ENCODE measurements at regions not wholly inside any gene's neighbourhood (a gene's known extent, or its start where the extent isn't known, plus 50 kb on each side); places are given as distances from the start of the nearest gene placed in this dataset.

DNA sequence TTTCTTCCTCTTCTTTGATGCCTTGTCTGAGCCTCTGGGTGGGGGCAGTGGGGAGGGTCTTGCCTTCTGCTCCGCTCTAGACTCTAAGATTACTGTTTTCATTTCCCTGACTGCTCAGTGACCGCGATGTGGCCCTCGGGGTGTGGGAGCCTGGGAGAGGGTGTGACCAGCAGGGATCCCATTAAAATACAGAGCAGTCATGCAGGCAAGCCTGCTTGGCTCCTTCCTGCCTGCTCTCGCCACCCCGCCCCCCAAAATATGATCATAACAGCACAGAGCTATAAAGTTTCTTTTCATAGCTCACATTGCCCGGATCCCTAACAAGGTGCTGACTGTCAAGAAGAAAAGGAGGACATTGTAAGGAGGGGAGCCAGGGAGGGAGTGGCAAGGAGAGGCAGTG, 332.9 kb downstream of the RAB28 start (continued):
- no peak for TF ChIP-seq ZNF138 (CRISPR knock-in tag; conservative IDR thresholded peaks at IDR 0.05)
- TF ChIP-seq TCF7 (CRISPR knock-in tag; IDR thresholded peaks at IDR 0.05; ENCODE audit: low read depth): no peak

DNA sequence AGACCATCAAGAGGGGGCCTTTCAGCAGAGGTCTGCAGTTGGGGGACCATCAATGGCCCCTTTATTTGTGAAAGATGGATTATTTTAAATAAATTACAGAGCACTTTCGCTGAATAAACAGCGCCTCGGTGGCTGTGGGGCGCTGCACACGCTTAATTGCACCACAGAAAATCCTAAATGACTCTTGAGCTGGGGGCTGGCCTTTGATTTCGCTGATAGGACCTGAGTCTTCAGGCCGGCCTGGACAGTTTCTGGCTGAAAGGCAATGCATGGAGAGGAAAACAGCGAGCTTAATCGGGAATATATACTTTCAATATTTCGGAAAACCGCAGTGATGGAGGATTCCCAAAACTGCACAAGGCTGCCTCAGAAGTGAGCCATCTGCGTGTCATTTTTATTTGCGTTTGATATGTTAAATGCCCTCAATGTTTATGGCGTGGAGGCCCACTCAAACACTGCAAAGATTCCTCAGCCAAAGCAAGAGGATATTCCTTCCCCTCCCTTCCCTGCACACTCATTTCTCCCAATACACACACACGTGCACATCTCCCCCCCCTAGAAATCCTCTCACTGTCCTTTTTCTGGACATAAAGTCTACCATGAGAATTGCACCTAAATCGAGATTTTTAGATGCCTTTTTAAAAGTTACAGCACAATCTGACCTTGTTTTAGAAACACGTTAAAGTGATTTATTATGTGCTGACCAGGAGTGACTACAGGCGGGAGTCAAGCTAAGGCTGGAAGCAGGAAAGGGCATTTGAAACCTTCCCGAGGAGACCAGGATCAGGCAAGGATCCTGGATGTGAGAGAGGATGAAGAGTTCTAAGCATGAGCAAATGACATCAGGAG, 340.7 kb downstream of the RAB28 start:
- no peak for DNase-seq (ENCODE audit: low spot score)
- no peaks in the 10 kb centered on the region for H3K9me3 Mint-ChIP-seq
- H3K36me3 Mint-ChIP-seq: no peaks in the 10 kb centered on the region
- H3K4me3 Mint-ChIP-seq: no peak overlapping the region
- no peak for TF ChIP-seq OVOL2 (CRISPR knock-in tag; IDR thresholded peaks at IDR 0.05; ENCODE audit: borderline replicate concordance)
- no peak for TF ChIP-seq NR2C2 (CRISPR knock-in tag; IDR thresholded peaks at IDR 0.05)
- TF ChIP-seq, protein P1, sequence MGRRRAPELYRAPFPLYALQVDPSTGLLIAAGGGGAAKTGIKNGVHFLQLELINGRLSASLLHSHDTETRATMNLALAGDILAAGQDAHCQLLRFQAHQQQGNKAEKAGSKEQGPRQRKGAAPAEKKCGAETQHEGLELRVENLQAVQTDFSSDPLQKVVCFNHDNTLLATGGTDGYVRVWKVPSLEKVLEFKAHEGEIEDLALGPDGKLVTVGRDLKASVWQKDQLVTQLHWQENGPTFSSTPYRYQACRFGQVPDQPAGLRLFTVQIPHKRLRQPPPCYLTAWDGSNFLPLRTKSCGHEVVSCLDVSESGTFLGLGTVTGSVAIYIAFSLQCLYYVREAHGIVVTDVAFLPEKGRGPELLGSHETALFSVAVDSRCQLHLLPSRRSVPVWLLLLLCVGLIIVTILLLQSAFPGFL (CRISPR knock-in tag; IDR thresholded peaks at IDR 0.05; ENCODE audit: borderline replicate concordance): no peak
- no peak for TF ChIP-seq ZNF671 (CRISPR knock-in tag; IDR thresholded peaks at IDR 0.05)
- TF ChIP-seq, protein P2, sequence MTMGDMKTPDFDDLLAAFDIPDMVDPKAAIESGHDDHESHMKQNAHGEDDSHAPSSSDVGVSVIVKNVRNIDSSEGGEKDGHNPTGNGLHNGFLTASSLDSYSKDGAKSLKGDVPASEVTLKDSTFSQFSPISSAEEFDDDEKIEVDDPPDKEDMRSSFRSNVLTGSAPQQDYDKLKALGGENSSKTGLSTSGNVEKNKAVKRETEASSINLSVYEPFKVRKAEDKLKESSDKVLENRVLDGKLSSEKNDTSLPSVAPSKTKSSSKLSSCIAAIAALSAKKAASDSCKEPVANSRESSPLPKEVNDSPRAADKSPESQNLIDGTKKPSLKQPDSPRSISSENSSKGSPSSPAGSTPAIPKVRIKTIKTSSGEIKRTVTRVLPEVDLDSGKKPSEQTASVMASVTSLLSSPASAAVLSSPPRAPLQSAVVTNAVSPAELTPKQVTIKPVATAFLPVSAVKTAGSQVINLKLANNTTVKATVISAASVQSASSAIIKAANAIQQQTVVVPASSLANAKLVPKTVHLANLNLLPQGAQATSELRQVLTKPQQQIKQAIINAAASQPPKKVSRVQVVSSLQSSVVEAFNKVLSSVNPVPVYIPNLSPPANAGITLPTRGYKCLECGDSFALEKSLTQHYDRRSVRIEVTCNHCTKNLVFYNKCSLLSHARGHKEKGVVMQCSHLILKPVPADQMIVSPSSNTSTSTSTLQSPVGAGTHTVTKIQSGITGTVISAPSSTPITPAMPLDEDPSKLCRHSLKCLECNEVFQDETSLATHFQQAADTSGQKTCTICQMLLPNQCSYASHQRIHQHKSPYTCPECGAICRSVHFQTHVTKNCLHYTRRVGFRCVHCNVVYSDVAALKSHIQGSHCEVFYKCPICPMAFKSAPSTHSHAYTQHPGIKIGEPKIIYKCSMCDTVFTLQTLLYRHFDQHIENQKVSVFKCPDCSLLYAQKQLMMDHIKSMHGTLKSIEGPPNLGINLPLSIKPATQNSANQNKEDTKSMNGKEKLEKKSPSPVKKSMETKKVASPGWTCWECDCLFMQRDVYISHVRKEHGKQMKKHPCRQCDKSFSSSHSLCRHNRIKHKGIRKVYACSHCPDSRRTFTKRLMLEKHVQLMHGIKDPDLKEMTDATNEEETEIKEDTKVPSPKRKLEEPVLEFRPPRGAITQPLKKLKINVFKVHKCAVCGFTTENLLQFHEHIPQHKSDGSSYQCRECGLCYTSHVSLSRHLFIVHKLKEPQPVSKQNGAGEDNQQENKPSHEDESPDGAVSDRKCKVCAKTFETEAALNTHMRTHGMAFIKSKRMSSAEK (CRISPR knock-in tag; IDR thresholded peaks at IDR 0.05; ENCODE audit: borderline replicate concordance): no peak
- no peak for TF ChIP-seq KAT7 (CRISPR knock-in tag; IDR thresholded peaks at IDR 0.05; ENCODE audit: borderline replicate concordance)
- TF ChIP-seq SP1 (CRISPR knock-in tag; conservative IDR thresholded peaks at IDR 0.05): no peak
- TF ChIP-seq, protein P3, sequence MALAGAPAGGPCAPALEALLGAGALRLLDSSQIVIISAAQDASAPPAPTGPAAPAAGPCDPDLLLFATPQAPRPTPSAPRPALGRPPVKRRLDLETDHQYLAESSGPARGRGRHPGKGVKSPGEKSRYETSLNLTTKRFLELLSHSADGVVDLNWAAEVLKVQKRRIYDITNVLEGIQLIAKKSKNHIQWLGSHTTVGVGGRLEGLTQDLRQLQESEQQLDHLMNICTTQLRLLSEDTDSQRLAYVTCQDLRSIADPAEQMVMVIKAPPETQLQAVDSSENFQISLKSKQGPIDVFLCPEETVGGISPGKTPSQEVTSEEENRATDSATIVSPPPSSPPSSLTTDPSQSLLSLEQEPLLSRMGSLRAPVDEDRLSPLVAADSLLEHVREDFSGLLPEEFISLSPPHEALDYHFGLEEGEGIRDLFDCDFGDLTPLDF (CRISPR knock-in tag; IDR thresholded peaks at IDR 0.05): no peak
- TF ChIP-seq CREB1 (CRISPR knock-in tag; IDR thresholded peaks at IDR 0.05): no peak
- no peak for TF ChIP-seq ZNF138 (CRISPR knock-in tag; conservative IDR thresholded peaks at IDR 0.05)
- TF ChIP-seq EMX1 (CRISPR knock-in tag; IDR thresholded peaks at IDR 0.05): no peak
- no peak for TF ChIP-seq ZNF396 (CRISPR knock-in tag; IDR thresholded peaks at IDR 0.05; ENCODE audit: borderline replicate concordance)
- no peaks in the 10 kb centered on the region for H3K4me1 Mint-ChIP-seq
- ChIA-PET CTCF (no interaction called here), POLR2A (no interaction called here)
- H3K27me3 Mint-ChIP-seq (ENCODE audit: low read depth): no peaks in the 10 kb centered on the region
- ATAC-seq: no peak
- H3K27ac Mint-ChIP-seq: no peak overlapping the region

DNA sequence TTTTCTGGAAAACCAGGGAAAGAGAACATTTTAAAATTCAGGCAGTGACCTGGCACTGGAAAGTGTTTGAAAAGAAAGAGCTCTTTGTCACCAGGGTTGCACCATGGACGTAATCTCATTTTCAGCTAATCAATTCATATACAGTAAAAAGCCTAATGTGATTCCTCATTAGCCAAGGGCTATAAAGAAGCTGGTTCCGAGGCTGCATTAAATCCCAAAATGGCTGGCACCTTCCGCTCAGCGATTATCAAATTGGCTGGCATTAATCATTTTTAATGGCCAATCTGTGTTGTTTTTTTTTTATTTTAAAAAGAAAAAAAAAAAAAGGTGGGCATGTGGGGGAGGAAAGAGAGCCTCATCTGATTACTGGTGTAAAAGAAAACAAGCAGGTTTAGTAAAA, 341.4 kb downstream of the RAB28 start:
- DNase-seq (ENCODE audit: low spot score): no peak
- Mint-ChIP-seq H3K36me3 (no peaks in the 10 kb centered on the region), H3K9me3 (no peaks in the 10 kb centered on the region), H3K4me3 (no peak overlapping the region), H3K27ac (no peak overlapping the region), H3K4me1 (no peaks in the 10 kb centered on the region), H3K27me3 (ENCODE audit: low read depth) (no peaks in the 10 kb centered on the region)
- CTCF ChIA-PET: interaction anchor here (0.9 to 1.1 kb wide), 2 partner anchors 57 to 289 kb away, joined by 3 to 5 read pairs; no protein-coding TSS in a partner anchor
- ATAC-seq: no peak
- POLR2A ChIA-PET: no interaction called here
- TF ChIP-seq HMGA2 (CRISPR knock-in tag; IDR thresholded peaks at IDR 0.05) (no peak), SMAD4 (CRISPR knock-in tag; IDR thresholded peaks at IDR 0.05) (no peak), ZNF232 (CRISPR knock-in tag; IDR thresholded peaks at IDR 0.05) (no peak), ETV6 (CRISPR knock-in tag; IDR thresholded peaks at IDR 0.05) (no peak), ATF1 (CRISPR knock-in tag; IDR thresholded peaks at IDR 0.05) (no peak), CREB1 (CRISPR knock-in tag; IDR thresholded peaks at IDR 0.05) (no peak), PRRX2 (CRISPR knock-in tag; IDR thresholded peaks at IDR 0.05) (no peak)
- TF ChIP-seq, protein P4, sequence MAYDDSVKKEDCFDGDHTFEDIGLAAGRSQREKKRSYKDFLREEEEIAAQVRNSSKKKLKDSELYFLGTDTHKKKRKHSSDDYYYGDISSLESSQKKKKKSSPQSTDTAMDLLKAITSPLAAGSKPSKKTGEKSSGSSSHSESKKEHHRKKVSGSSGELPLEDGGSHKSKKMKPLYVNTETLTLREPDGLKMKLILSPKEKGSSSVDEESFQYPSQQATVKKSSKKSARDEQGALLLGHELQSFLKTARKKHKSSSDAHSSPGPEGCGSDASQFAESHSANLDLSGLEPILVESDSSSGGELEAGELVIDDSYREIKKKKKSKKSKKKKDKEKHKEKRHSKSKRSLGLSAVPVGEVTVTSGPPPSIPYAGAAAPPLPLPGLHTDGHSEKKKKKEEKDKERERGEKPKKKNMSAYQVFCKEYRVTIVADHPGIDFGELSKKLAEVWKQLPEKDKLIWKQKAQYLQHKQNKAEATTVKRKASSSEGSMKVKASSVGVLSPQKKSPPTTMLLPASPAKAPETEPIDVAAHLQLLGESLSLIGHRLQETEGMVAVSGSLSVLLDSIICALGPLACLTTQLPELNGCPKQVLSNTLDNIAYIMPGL (CRISPR knock-in tag; IDR thresholded peaks at IDR 0.05): no peak
- TF ChIP-seq, protein P5, sequence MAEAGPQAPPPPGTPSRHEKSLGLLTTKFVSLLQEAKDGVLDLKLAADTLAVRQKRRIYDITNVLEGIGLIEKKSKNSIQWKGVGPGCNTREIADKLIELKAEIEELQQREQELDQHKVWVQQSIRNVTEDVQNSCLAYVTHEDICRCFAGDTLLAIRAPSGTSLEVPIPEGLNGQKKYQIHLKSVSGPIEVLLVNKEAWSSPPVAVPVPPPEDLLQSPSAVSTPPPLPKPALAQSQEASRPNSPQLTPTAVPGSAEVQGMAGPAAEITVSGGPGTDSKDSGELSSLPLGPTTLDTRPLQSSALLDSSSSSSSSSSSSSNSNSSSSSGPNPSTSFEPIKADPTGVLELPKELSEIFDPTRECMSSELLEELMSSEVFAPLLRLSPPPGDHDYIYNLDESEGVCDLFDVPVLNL (CRISPR knock-in tag; IDR thresholded peaks at IDR 0.05; ENCODE audit: borderline replicate concordance, low read depth): no peak
